A673 (cell line): ENCODE measurements at regions not wholly inside any gene's neighbourhood (a gene's known extent, or its start where the extent isn't known, plus 50 kb on each side); places are given as distances from the start of the nearest gene placed in this dataset.

ENCODE experiments used
- BruUV-seq: library from RNA; stranded (reverse); fragments of 400-500 nt; replicated peaks from 2 replicates; lab custom pipeline; 2021; lab: Mats Ljungman, UMichigan
- CTCF ChIA-PET: fragments of 300-600 bp; sonication (Branson Sonifier 250); formaldehyde crosslinking; loops from one replicate; lab custom pipeline; 2022; ENCODE audit warnings: antibody characterized with exemption; lab: Charles Lee
- POLR2A ChIA-PET: fragments of 300-600 bp; sonication (Branson Sonifier 250); formaldehyde crosslinking; loops from one replicate; lab custom pipeline; 2022; ENCODE audit warnings: antibody characterized with exemption; ENCODE audit not compliant: low non-redundant PET; lab: Charles Lee
- DNase-seq: peaks from one replicate; pipeline ENCODE4 v3.0.0-alpha.2; 2015; ENCODE audit warnings: low spot score
- H3K27ac ChIP-seq: fragments of 200-600 bp; sonication (generic); 2 replicates; pipeline ENCODE4 v1.5.1; 2016; ENCODE audit warnings: mixed run types, low read depth, mild to moderate bottlenecking, mixed read lengths, antibody characterized with exemption, low read length; ENCODE audit not compliant: poor library complexity, severe bottlenecking
- H3K27me3 ChIP-seq: fragments of 200-600 bp; sonication (generic); replicated peaks from 2 replicates; pipeline ENCODE4 v1.6.1; 2017; ENCODE audit warnings: mixed run types, low read depth, mild to moderate bottlenecking, mixed read lengths, antibody characterized with exemption, low read length; ENCODE audit not compliant: insufficient read depth, poor library complexity
- H3K36me3 ChIP-seq: fragments of 200-600 bp; sonication (generic); 2 replicates; pipeline ENCODE4 v1.6.1; 2016; ENCODE audit warnings: mixed run types, mild to moderate bottlenecking, mixed read lengths, antibody characterized with exemption, low read length; ENCODE audit not compliant: insufficient read depth, poor library complexity, severe bottlenecking
- H3K4me1 ChIP-seq: fragments of 200-600 bp; sonication (generic); 2 replicates; pipeline ENCODE4 v1.6.1; 2017; ENCODE audit warnings: mixed run types, mild to moderate bottlenecking, mixed read lengths, antibody characterized with exemption, low read length; ENCODE audit not compliant: insufficient read depth, poor library complexity, severe bottlenecking
- H3K4me3 ChIP-seq: fragments of 200-600 bp; sonication (generic); 2 replicates; pipeline ENCODE4 v1.5.1; 2016; ENCODE audit warnings: low read depth, mixed run types, mild to moderate bottlenecking, mixed read lengths, low read length; ENCODE audit not compliant: poor library complexity, severe bottlenecking
- H3K9me3 ChIP-seq: fragments of 200-600 bp; sonication (generic); 2 replicates; pipeline ENCODE4 v1.6.1; 2016; ENCODE audit warnings: mixed run types, low read depth, mild to moderate bottlenecking, mixed read lengths, antibody characterized with exemption, low read length; ENCODE audit not compliant: poor library complexity, severe bottlenecking
- CTCF ChIP-seq: fragments of 300-800, 200-600 bp; sonication (generic); conservative IDR thresholded peaks from 2 replicates; pipeline ENCODE4 v1.5.1; 2017; ENCODE audit warnings: low read depth, mild to moderate bottlenecking, antibody characterized with exemption, low read length, moderate library complexity, mixed read lengths
- EZH2 ChIP-seq: fragments of 200-600 bp; sonication (generic); IDR thresholded peaks from 2 replicates; pipeline ENCODE4 v1.6.1; 2017; ENCODE audit warnings: borderline replicate concordance, low read depth, mild to moderate bottlenecking, mixed read lengths, antibody characterized with exemption, low read length; ENCODE audit not compliant: poor library complexity, severe bottlenecking
- intact Hi-C: fragments of 100-400 bp; cut with micrococcal nuclease; formaldehyde crosslinking; loops from one replicate; pipeline ENCODE4 v1.10.0; 2022; ENCODE audit not compliant: unreplicated experiment

DNA sequence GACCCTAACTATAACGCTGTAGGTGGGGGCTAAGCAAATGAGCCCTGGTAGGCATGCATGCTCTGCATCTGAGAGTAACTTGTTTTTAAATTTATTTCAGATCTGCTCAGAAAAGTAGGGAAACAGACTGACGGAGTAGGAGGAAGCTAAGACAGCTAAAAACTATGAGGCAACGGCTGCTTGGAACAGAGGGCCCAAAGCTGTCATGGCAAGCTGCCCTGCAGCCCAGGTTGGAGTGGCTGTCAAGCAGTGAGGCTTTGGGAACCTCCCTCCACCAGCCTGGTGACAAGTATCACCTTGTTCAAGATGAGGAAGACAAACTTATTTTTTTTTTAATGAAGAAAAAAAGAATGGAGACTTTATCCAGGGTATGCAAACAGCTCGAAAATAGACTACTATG, 439.8 kb downstream of the NLGN4X start:
- H3K36me3 ChIP-seq = no peaks in the 10 kb centered on the region
- ChIA-PET CTCF (no interaction called here), POLR2A (no interaction called here)
- intact Hi-C loops = no loop called here
- no peak overlapping the region for H3K4me3 ChIP-seq
- no peak for DNase-seq
- TF ChIP-seq EZH2 (no peak), CTCF (no peak)
- H3K9me3 ChIP-seq = no peaks in the 10 kb centered on the region
- H3K27ac ChIP-seq = no peak overlapping the region
- H3K4me1 ChIP-seq = no peaks in the 10 kb centered on the region
- no peaks in the 10 kb centered on the region for H3K27me3 ChIP-seq
- no TSS peak for BruUV-seq

DNA sequence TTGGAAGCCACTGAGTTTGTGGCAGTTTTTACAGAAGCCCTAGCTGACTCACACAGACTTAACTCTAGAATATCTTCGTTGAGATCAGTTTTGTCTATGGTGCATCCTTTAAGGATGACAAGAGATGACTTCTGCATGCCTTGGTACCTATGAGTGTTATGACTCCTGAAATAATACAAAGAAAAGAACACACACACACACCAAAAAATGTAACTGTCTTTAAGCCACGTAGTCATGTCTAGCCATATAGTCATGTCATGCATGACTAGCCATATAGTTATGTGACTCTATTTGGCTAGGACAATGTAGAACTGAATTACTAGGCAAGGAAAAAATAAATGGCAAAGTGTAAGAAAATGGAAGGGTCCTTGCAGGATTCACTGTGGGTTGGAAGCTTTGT, 447.8 kb downstream of the NLGN4X start:
- Histone ChIP-seq H3K9me3 (no peaks in the 10 kb centered on the region), H3K27ac (no peak overlapping the region), H3K27me3 (no peaks in the 10 kb centered on the region), H3K36me3 (no peaks in the 10 kb centered on the region), H3K4me1 (no peaks in the 10 kb centered on the region), H3K4me3 (no peak overlapping the region)
- POLR2A ChIA-PET = no interaction called here
- intact Hi-C loops = no loop called here
- CTCF ChIA-PET = no interaction called here
- BruUV-seq = no TSS peak
- DNase-seq = no peak
- TF ChIP-seq CTCF = no peak
- TF ChIP-seq EZH2 = no peak

DNA sequence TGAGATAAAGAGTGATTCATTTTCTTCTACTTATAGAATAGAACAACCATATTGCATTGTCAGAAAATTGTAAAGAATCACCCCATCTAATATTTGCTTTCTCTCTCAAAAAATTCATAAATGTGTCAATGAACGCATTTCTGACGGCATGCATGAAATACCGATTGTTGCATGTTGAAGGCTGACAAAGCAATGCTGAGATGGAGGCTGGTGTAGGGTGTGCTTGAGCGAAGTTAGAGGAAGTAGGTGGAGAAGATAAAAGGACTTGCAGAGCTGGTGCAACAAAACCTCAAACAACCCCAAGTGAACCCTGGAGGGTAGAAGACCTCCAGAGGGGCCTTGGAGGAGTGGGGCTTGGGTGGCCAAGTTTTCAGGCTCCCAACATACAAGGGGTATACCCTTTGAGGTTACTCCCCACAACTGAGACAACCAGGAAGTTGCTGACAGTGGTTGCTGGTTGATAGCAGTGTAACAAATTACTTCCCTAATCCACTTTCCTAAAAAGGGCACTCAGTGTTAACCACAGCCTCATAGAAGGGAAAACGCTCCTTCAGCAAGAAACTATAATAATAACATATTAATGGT, 452.7 kb downstream of the NLGN4X start:
- no TSS peak for BruUV-seq
- Histone ChIP-seq H3K27me3 (no peaks in the 10 kb centered on the region), H3K4me1 (no peaks in the 10 kb centered on the region), H3K4me3 (no peak overlapping the region), H3K36me3 (no peaks in the 10 kb centered on the region), H3K27ac (no peak overlapping the region), H3K9me3 (no peaks in the 10 kb centered on the region)
- intact Hi-C loops = no loop called here
- no peak for TF ChIP-seq EZH2
- POLR2A ChIA-PET = no interaction called here
- no peak for DNase-seq
- CTCF ChIA-PET = no interaction called here

DNA sequence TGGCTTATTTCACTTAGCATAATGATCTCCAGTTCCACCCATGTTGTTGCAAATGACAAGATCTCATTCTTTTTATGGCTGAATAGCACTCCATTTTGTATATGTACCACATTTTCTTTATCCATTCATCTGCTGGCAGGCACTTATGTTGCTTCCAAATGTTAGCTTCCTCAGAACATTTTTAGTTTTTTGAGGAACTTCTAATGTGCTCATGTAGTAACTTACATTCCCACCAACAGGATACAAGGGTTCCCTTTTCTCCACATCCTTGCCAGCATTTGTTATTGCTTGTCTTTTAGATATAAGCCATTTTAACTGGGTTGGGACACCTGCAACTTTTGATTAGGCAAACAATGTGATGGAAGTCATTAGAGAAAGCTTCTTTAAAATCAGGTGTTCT, 454.2 kb downstream of the NLGN4X start:
- no peak overlapping the region for H3K4me3 ChIP-seq
- BruUV-seq = no TSS peak
- H3K36me3 ChIP-seq = no peaks in the 10 kb centered on the region
- no peaks in the 10 kb centered on the region for H3K27me3 ChIP-seq
- H3K4me1 ChIP-seq = no peaks in the 10 kb centered on the region
- no peaks in the 10 kb centered on the region for H3K9me3 ChIP-seq
- no peak for DNase-seq
- TF ChIP-seq CTCF (no peak), EZH2 (no peak)
- H3K27ac ChIP-seq = no peak overlapping the region
- ChIA-PET CTCF (no interaction called here), POLR2A (no interaction called here)
- intact Hi-C loops = no loop called here
